PC-9 (cell line): ENCODE measurements at regions not wholly inside any gene's neighbourhood (a gene's known extent, or its start where the extent isn't known, plus 50 kb on each side); places are given as distances from the start of the nearest gene placed in this dataset.

Source experiments
- CTCF ChIP-seq: fragments of 200-600 bp; sonication (generic); conservative IDR thresholded peaks from 2 replicates; pipeline ENCODE4 v1.6.1; 2017; ENCODE audit warnings: mixed run types, antibody characterized with exemption, mild to moderate bottlenecking, moderate library complexity
- EZH2 ChIP-seq: fragments of 200-600 bp; sonication (generic); IDR thresholded peaks from 2 replicates; pipeline ENCODE4 v1.8.0; 2017; ENCODE audit warnings: antibody characterized with exemption, low read depth

- TF ChIP-seq CTCF (no peak), EZH2 (no peak)
Measured at GRCh38 chr5:63022403-63022802, 443.8 kb downstream of the LRRC70 start.
